Lung (tissue), 11 donors: ENCODE measurements at regions not wholly inside any gene's neighbourhood (a gene's known extent, or its start where the extent isn't known, plus 50 kb on each side); places are given as distances from the start of the nearest gene placed in this dataset.

Source experiments
- ATAC-seq: fragments of 200-7000 bp; cut with Tn5 transposase; one replicate; pipeline ENCODE4 v1.9.1; 2020; ENCODE audit warnings: moderate number of reproducible peaks; ENCODE audit not compliant: insufficient read depth, low FRiP score
- DNase-seq, 3 donors: peaks; one replicate each; pipeline ENCODE4 v3.0.0-alpha.2; 2013 to 2017
- H3K27ac ChIP-seq, 2 donors: one replicate each; pipeline ENCODE4 v1.5.1; 2013; ENCODE audit warnings: mild to moderate bottlenecking in 2 of 2, moderate library complexity in 2 of 2, control low read depth in 1 of 2, inconsistent platforms in 1 of 2, low read depth in 1 of 2, low read length in 1 of 2
- H3K27me3 ChIP-seq, 3 donors: one replicate each; pipeline ENCODE4 v1.5.1; 2013; ENCODE audit warnings: low read length in 2 of 3; ENCODE audit not compliant: control insufficient read depth in 3 of 3, insufficient read depth in 3 of 3
- H3K36me3 ChIP-seq, 4 donors: one replicate each; pipeline ENCODE4 v1.5.1; 2013; ENCODE audit warnings: low read length in 4 of 4, mild to moderate bottlenecking in 1 of 4, moderate library complexity in 1 of 4; ENCODE audit not compliant: control insufficient read depth in 4 of 4, insufficient read depth in 4 of 4
- H3K4me1 ChIP-seq, 5 donors: one replicate each; pipeline ENCODE4 v1.5.1; 2013; ENCODE audit warnings: low read length in 5 of 5, mild to moderate bottlenecking in 2 of 5, moderate library complexity in 1 of 5; ENCODE audit not compliant: control insufficient read depth in 5 of 5, insufficient read depth in 5 of 5
- H3K4me3 ChIP-seq: one replicate; pipeline ENCODE4 v1.5.1; 2013; ENCODE audit warnings: mild to moderate bottlenecking, control low read depth, moderate library complexity
- H3K9ac ChIP-seq, 2 donors: one replicate each; pipeline ENCODE4 v1.5.1; 2013; ENCODE audit warnings: low read length in 2 of 2, control low read depth in 1 of 2; ENCODE audit not compliant: insufficient read depth in 1 of 2
- H3K9me3 ChIP-seq, 4 donors: one replicate each; pipeline ENCODE4 v1.5.1; 2013; ENCODE audit warnings: low read length in 3 of 4, mild to moderate bottlenecking in 1 of 4, moderate library complexity in 1 of 4; ENCODE audit not compliant: control insufficient read depth in 4 of 4, insufficient read depth in 3 of 4
- WGBS, 2 donors: extraction: QIAGEN DNeasy Blood & Tissue Kit; methylation state at CpG; one replicate each; pipeline ENCODE4 v1.1.7; 2013; 5-methylcytosine and 5-hydroxymethylcytosine counted together
- TF ChIP-seq, protein P1 (sequence below): IDR thresholded peaks from 2 replicates; pipeline ENCODE4 v1.5.1; 2012; ENCODE audit warnings: mild to moderate bottlenecking; ENCODE audit errors: control extremely low read depth, extremely low read depth
- donor health status: control.
- donor health status: control.
- donor health status: Bipolar disorder and iron deficiency.
- donor health status: healthy.
- donor health status: DM: yes; HTN: yes; CAD: no.

DNA sequence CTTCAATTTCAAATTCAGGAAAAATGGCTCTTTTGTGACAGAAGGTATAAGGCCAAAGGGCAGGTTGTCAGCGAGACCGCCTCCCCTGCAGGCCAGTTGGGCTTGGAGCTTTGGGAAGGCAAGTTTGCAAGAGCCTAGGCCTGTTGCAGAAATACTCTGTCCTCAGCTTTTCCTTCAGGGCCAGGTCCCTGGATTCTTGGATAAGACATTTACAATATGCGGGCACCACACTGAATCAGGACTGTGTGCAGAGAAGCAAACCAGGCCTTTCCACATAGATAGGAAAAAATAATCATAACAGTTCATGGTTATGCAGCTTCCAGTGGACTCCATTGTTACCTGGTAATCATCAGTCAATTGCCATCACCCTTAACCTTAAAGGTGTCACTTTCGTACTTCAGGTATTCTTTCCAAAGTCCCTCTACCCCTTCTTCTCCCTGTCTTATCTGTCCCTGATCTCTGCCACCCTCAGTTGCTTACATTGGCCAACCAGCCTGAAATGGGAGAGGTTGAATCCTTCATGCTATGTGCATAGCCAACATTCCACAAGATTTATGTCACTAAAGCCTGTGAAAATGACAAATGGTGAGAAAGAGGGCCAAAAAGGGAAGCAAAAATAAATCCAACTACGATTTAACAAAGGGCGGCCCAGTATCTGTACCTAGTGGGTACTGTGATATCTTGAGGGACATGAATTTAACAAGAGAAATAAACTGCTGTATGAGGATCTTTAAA is 304.5 kb upstream of the NFE2L3 start:
- DNase-seq (peak in 2 of 3 donors; percentile 38 to 40), ATAC-seq (no peak)
- 79 to 85% methylated on average over 6 of the region's 6 CpGs for WGBS, 2 donors
- H3K27ac ChIP-seq: peak overlapping the region; percentile 53 to 58
- H3K27me3 ChIP-seq: no peaks in the 10 kb centered on the region
- H3K4me3 ChIP-seq: no peak overlapping the region
- TF ChIP-seq, protein P1, sequence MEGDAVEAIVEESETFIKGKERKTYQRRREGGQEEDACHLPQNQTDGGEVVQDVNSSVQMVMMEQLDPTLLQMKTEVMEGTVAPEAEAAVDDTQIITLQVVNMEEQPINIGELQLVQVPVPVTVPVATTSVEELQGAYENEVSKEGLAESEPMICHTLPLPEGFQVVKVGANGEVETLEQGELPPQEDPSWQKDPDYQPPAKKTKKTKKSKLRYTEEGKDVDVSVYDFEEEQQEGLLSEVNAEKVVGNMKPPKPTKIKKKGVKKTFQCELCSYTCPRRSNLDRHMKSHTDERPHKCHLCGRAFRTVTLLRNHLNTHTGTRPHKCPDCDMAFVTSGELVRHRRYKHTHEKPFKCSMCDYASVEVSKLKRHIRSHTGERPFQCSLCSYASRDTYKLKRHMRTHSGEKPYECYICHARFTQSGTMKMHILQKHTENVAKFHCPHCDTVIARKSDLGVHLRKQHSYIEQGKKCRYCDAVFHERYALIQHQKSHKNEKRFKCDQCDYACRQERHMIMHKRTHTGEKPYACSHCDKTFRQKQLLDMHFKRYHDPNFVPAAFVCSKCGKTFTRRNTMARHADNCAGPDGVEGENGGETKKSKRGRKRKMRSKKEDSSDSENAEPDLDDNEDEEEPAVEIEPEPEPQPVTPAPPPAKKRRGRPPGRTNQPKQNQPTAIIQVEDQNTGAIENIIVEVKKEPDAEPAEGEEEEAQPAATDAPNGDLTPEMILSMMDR: no peak
- H3K4me1 ChIP-seq: peaks cover 4 to 77% (median 37%) of the 10 kb centered on the region in 5 donors
- no peaks in the 10 kb centered on the region for H3K36me3 ChIP-seq
- H3K9ac ChIP-seq: no peak overlapping the region
- peaks cover 0 to 1% (median 0%) of the 10 kb centered on the region in 4 donors for H3K9me3 ChIP-seq

DNA sequence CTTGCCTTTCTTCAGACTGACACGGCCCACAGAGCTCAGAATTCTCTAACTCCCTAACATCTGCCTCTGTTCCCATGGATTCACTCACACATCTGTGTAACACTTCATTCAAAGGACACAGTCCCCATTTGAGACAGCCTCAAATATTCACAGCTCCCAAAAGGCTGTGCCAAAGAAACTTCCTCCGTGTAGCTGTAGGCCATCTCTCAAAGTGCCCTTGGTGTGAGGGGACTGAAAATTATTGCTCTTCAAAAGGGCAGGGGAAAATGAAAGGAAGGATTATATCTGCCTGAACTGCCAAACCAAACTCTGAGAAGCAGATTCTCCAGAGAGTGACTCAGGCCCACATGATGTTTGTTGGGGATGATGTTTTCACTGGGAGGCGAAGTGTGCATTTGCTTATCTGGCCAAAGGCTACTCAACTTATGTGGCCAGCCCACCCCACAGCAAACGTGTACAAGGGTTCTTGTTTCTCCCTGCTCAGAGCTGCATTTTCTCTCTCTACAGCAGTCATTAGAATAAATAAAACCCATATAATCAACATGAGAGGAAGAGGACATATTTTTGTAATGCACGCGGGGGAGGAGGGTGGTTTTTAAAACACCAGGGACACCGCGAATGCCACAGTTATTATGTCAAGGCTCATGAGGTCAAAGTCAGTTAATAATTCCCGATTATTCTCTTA is 302.4 kb upstream of the NFE2L3 start:
- Histone ChIP-seq H3K27me3 (peaks cover 0 to 5% (median 2%) of the 10 kb centered on the region in 3 donors), H3K9ac (peak overlapping the region in 1 of 2 donors; percentile 24), H3K4me1 (peaks cover 7 to 97% (median 37%) of the 10 kb centered on the region in 5 donors), H3K9me3 (peaks cover 0 to 1% (median 0%) of the 10 kb centered on the region in 4 donors), H3K36me3 (no peaks in the 10 kb centered on the region), H3K27ac (peak overlapping the region; percentile 68 to 79), H3K4me3 (no peak overlapping the region)
- TF ChIP-seq, protein P1: no peak
- 58 to 80% methylated on average over 9 of the region's 9 CpGs for WGBS, 2 donors
- DNase-seq (peak; percentile 63 to 91 (median 89)), ATAC-seq (peak; percentile 32)

DNA sequence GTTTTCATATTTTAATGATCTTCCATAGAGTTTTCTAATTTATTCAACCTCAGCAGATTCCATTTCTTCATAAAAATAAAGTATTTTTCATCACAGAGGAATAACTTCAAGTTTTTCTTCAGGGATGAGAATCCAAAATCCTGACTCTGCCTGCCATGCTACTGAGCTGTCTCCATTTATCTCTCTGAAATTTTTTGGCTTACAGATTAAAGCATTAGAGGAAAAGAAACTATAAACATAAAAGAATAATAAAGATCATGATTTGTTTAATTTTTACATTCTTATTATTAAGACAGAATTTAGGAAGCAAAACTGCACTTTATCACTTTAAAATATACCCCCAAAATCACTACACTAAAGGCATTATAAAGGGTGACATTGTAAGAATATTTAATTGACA is 301.8 kb upstream of the NFE2L3 start:
- H3K27ac ChIP-seq: peak overlapping the region in 1 of 2 donors; percentile 11
- DNase-seq (peak in 2 of 3 donors; percentile 71 to 74), ATAC-seq (no peak)
- H3K4me3 ChIP-seq: no peak overlapping the region
- H3K36me3 ChIP-seq: no peaks in the 10 kb centered on the region
- H3K9ac ChIP-seq: peak overlapping the region in 1 of 2 donors; percentile 24
- TF ChIP-seq, protein P1: no peak
- peaks cover 0 to 1% (median 0%) of the 10 kb centered on the region in 4 donors for H3K9me3 ChIP-seq
- H3K4me1 ChIP-seq: peaks cover 5 to 96% (median 32%) of the 10 kb centered on the region in 5 donors
- peaks cover 0 to 5% (median 2%) of the 10 kb centered on the region in 3 donors for H3K27me3 ChIP-seq
